Central memory CD8-positive, alpha-beta T cell (primary cell): ENCODE measurements at regions not wholly inside any gene's neighbourhood (a gene's known extent, or its start where the extent isn't known, plus 50 kb on each side); places are given as distances from the start of the nearest gene placed in this dataset.

ENCODE experiments used
- ATAC-seq: fragments of 150-1000 bp; cut with Tn5 transposase; replicated peaks from 2 replicates; pipeline ENCODE4 v1.10.0; 2022; ENCODE audit warnings: mild to moderate bottlenecking, moderate FRiP score, moderate number of reproducible peaks; ENCODE audit not compliant: poor library complexity, severe bottlenecking; ENCODE audit errors: extremely low read depth
- DNase-seq, 2 donors: peaks; one replicate each; pipeline ENCODE4 v3.0.0; 2021; ENCODE audit warnings: low spot score in 2 of 2
- H3K27ac Mint-ChIP-seq: one replicate; pipeline ENCODE4 v1.8.0; 2022; ENCODE audit warnings: low read depth, mild to moderate bottlenecking, moderate library complexity, mixed read lengths
- H3K27me3 Mint-ChIP-seq: one replicate; pipeline ENCODE4 v1.8.0; 2022; ENCODE audit warnings: mixed read lengths
- H3K36me3 Mint-ChIP-seq: one replicate; pipeline ENCODE4 v1.8.0; 2022; ENCODE audit warnings: mild to moderate bottlenecking, moderate library complexity, mixed read lengths; ENCODE audit not compliant: insufficient read depth
- H3K4me1 Mint-ChIP-seq: one replicate; pipeline ENCODE4 v1.8.0; 2022; ENCODE audit warnings: mixed read lengths
- H3K4me3 Mint-ChIP-seq: one replicate; pipeline ENCODE4 v1.8.0; 2022; ENCODE audit warnings: mild to moderate bottlenecking, moderate library complexity, mixed read lengths
- H3K9me3 Mint-ChIP-seq: one replicate; pipeline ENCODE4 v1.8.0; 2022; ENCODE audit warnings: mixed read lengths

GRCh38 chr6:164807125-164807524, 502.3 kb downstream of the C6orf118 start:
- no peaks in the 10 kb centered on the region for H3K4me1 Mint-ChIP-seq
- no peak overlapping the region for H3K4me3 Mint-ChIP-seq
- no peak overlapping the region for H3K27ac Mint-ChIP-seq
- H3K36me3 Mint-ChIP-seq: no peaks in the 10 kb centered on the region
- DNase-seq (no peak), ATAC-seq (no peak)
- H3K27me3 Mint-ChIP-seq: no peaks in the 10 kb centered on the region
- H3K9me3 Mint-ChIP-seq: peaks cover 8% of the 10 kb centered on the region

GRCh38 chr6:164795056-164795815, 514.2 kb downstream of the C6orf118 start:
- no peak overlapping the region for H3K4me3 Mint-ChIP-seq
- ATAC-seq: no peak
- no peaks in the 10 kb centered on the region for H3K27me3 Mint-ChIP-seq
- no peaks in the 10 kb centered on the region for H3K36me3 Mint-ChIP-seq
- H3K9me3 Mint-ChIP-seq: peaks cover 24% of the 10 kb centered on the region
- H3K27ac Mint-ChIP-seq: no peak overlapping the region
- no peaks in the 10 kb centered on the region for H3K4me1 Mint-ChIP-seq
- DNase-seq: no peak

DNA sequence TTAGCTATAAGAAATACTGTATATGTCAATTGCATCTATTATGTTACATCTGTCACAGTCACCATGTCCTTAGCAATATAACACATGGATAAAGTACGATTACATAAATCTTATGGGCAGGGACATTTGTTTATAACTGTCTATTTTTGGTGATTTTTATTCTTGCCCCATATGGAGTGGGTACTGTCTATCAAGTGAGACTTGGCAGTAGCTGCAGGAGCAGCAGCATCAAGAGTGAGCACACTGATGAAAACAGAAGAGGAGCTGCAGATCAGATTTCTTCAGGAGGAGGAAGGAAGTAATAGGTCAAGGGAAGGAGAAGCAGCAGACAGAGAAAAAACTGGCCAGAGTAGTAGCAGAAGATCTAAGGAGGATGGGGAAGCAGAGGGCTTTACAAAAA, 516.7 kb downstream of the C6orf118 start:
- Mint-ChIP-seq H3K27me3 (no peaks in the 10 kb centered on the region), H3K4me3 (no peak overlapping the region), H3K27ac (no peak overlapping the region), H3K36me3 (no peaks in the 10 kb centered on the region), H3K9me3 (peaks cover 18% of the 10 kb centered on the region), H3K4me1 (no peaks in the 10 kb centered on the region)
- DNase-seq (no peak), ATAC-seq (no peak)

DNA sequence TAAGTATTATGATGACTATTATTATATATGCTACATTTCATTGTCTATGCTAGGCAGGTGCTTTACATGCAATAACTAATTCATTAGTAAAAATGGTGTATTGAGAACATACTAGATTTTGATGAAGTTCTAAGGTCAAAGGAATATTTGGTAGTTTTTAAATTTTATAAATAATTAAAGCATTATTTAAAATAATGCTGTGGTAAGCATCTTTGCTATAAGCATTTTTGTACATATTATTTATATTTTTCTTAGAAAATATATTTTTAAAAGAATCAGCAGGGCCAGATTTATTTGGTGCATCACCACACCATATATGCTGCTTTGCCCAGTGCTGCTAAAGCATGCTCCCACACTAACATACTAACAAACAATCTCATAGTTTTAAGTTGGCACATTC, 517.9 kb downstream of the C6orf118 start:
- no peaks in the 10 kb centered on the region for H3K4me1 Mint-ChIP-seq
- peaks cover 14% of the 10 kb centered on the region for H3K9me3 Mint-ChIP-seq
- DNase-seq (no peak), ATAC-seq (no peak)
- no peak overlapping the region for H3K4me3 Mint-ChIP-seq
- no peak overlapping the region for H3K27ac Mint-ChIP-seq
- H3K36me3 Mint-ChIP-seq: no peaks in the 10 kb centered on the region
- no peaks in the 10 kb centered on the region for H3K27me3 Mint-ChIP-seq

GRCh38 chr6:164763788-164764187, 545.6 kb downstream of the C6orf118 start:
- Mint-ChIP-seq H3K4me3 (no peak overlapping the region), H3K27me3 (no peaks in the 10 kb centered on the region), H3K36me3 (peaks cover 1% of the 10 kb centered on the region), H3K27ac (no peak overlapping the region), H3K9me3 (peaks cover 15% of the 10 kb centered on the region), H3K4me1 (no peaks in the 10 kb centered on the region)
- DNase-seq (no peak), ATAC-seq (no peak)

GRCh38 chr6:164757451-164757850, 552.0 kb downstream of the C6orf118 start:
- DNase-seq (no peak), ATAC-seq (no peak)
- no peaks in the 10 kb centered on the region for H3K27me3 Mint-ChIP-seq
- H3K9me3 Mint-ChIP-seq: peaks cover 29% of the 10 kb centered on the region
- no peak overlapping the region for H3K27ac Mint-ChIP-seq
- H3K36me3 Mint-ChIP-seq: no peaks in the 10 kb centered on the region
- H3K4me3 Mint-ChIP-seq: no peak overlapping the region
- no peaks in the 10 kb centered on the region for H3K4me1 Mint-ChIP-seq

- H3K4me1 Mint-ChIP-seq: no peaks in the 10 kb centered on the region
Observed at GRCh38 chr6:164756723-164757122, 552.7 kb downstream of the C6orf118 start.

GRCh38 chr6:164756142-164756541, 553.3 kb downstream of the C6orf118 start:
- H3K27ac Mint-ChIP-seq: no peak overlapping the region
- DNase-seq: no peak
- H3K9me3 Mint-ChIP-seq: peaks cover 22% of the 10 kb centered on the region
- H3K36me3 Mint-ChIP-seq: no peaks in the 10 kb centered on the region
- no peaks in the 10 kb centered on the region for H3K27me3 Mint-ChIP-seq
- H3K4me1 Mint-ChIP-seq: no peaks in the 10 kb centered on the region
- ATAC-seq: no peak
- H3K4me3 Mint-ChIP-seq: no peak overlapping the region

More at GRCh38 chr6:164756723-164757122, 552.7 kb downstream of the C6orf118 start:
- peaks cover 25% of the 10 kb centered on the region for H3K9me3 Mint-ChIP-seq
- H3K27ac Mint-ChIP-seq: no peak overlapping the region
- H3K4me3 Mint-ChIP-seq: no peak overlapping the region
- DNase-seq (no peak), ATAC-seq (no peak)
- H3K27me3 Mint-ChIP-seq: no peaks in the 10 kb centered on the region
- H3K36me3 Mint-ChIP-seq: no peaks in the 10 kb centered on the region

- Mint-ChIP-seq H3K9me3 (peaks cover 27% of the 10 kb centered on the region), H3K4me3 (no peak overlapping the region), H3K4me1 (no peaks in the 10 kb centered on the region), H3K27me3 (no peaks in the 10 kb centered on the region), H3K36me3 (peaks cover 2% of the 10 kb centered on the region), H3K27ac (no peak overlapping the region)
- no peak for ATAC-seq
- no peak for DNase-seq
Observed at GRCh38 chr6:164753517-164753916, 555.9 kb downstream of the C6orf118 start.

DNA sequence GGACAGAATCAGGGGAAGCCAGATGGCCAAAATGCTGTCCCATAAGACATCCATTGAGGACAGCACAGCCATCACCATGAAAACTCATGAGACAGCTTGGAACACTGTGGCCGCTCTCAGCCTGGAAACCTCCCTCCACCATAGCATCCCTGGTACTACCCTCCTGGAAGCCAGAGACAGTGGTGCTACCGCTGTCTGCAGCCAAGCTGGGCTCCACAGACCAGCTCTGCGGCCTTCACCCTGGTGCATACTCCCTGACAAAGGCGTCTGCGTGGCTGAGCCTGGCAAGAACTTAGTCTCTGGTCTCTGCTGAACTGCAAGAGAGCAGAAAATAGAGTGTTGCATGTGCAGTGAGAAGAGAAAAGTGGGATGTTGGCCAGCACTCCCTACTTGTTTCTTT, 558.0 kb downstream of the C6orf118 start:
- DNase-seq (no peak), ATAC-seq (no peak)
- no peak overlapping the region for H3K27ac Mint-ChIP-seq
- H3K27me3 Mint-ChIP-seq: no peaks in the 10 kb centered on the region
- no peak overlapping the region for H3K4me3 Mint-ChIP-seq
- peaks cover 2% of the 10 kb centered on the region for H3K36me3 Mint-ChIP-seq
- H3K9me3 Mint-ChIP-seq: peaks cover 25% of the 10 kb centered on the region
- H3K4me1 Mint-ChIP-seq: no peaks in the 10 kb centered on the region

DNA sequence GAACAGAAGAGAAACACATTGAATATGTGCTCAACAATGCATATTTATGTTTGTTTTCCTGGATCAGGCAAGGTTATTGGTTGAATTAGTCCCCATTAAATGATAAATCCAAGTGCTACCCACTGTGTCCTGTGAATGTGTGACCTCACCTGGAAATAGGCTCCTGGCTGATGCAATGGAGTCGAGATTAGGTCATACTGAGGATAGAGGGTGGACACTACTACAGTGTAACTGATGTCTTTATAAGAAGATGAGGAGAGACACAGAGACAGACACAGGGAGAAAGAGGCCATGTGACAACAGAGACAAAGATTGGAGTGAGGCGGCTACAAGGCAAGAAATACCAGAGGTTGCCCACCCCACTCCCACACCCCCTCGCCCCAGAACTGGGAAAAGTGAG, 559.3 kb downstream of the C6orf118 start:
- no peak for DNase-seq
- Mint-ChIP-seq H3K4me1 (no peaks in the 10 kb centered on the region), H3K27ac (no peak overlapping the region), H3K27me3 (no peaks in the 10 kb centered on the region), H3K4me3 (no peak overlapping the region), H3K9me3 (peaks cover 27% of the 10 kb centered on the region), H3K36me3 (peaks cover 2% of the 10 kb centered on the region)
- no peak for ATAC-seq

GRCh38 chr6:164749221-164750064, 560.0 kb downstream of the C6orf118 start:
- H3K4me3 Mint-ChIP-seq: no peak overlapping the region
- H3K9me3 Mint-ChIP-seq: peaks cover 31% of the 10 kb centered on the region
- no peak for ATAC-seq
- H3K27me3 Mint-ChIP-seq: no peaks in the 10 kb centered on the region
- H3K27ac Mint-ChIP-seq: no peak overlapping the region
- peaks cover 2% of the 10 kb centered on the region for H3K36me3 Mint-ChIP-seq
- H3K4me1 Mint-ChIP-seq: no peaks in the 10 kb centered on the region
- DNase-seq: no peak

GRCh38 chr6:164744301-164744700, 565.1 kb downstream of the C6orf118 start:
- H3K27ac Mint-ChIP-seq: no peak overlapping the region
- DNase-seq (no peak), ATAC-seq (no peak)
- peaks cover 40% of the 10 kb centered on the region for H3K9me3 Mint-ChIP-seq
- H3K4me3 Mint-ChIP-seq: no peak overlapping the region
- no peaks in the 10 kb centered on the region for H3K36me3 Mint-ChIP-seq
- H3K27me3 Mint-ChIP-seq: no peaks in the 10 kb centered on the region
- no peaks in the 10 kb centered on the region for H3K4me1 Mint-ChIP-seq
